ENCODE measurements at regions not wholly inside any gene's neighbourhood (a gene's known extent, or its start where the extent isn't known, plus 50 kb on each side); places are given as distances from the start of the nearest gene placed in this dataset.

- Mint-ChIP-seq H3K4me1 (no peaks in the 10 kb centered on the region), H3K27ac (ENCODE audit: unreplicated experiment) (no peak overlapping the region), H3K27me3 (ENCODE audit: low read depth) (no peaks in the 10 kb centered on the region), H3K4me3 (no peak overlapping the region), H3K9me3 (no peaks in the 10 kb centered on the region), H3K36me3 (ENCODE audit: low read depth) (no peaks in the 10 kb centered on the region)
- TF ChIP-seq CTCF (conservative IDR thresholded peaks at IDR 0.05): no peak
- DNase-seq (ENCODE audit: low read depth, low spot score): no peak
Observed at GRCh38 chr5:86757824-86758223, 140.1 kb downstream of the COX7C start.

GRCh38 chr5:86760661-86761060 lies 142.9 kb downstream of the COX7C start:
- Mint-ChIP-seq H3K36me3 (ENCODE audit: low read depth) (no peaks in the 10 kb centered on the region), H3K4me1 (peaks cover 5% of the 10 kb centered on the region), H3K27ac (ENCODE audit: unreplicated experiment) (no peak overlapping the region), H3K9me3 (no peaks in the 10 kb centered on the region), H3K4me3 (no peak overlapping the region), H3K27me3 (ENCODE audit: low read depth) (no peaks in the 10 kb centered on the region)
- no peak for DNase-seq (ENCODE audit: low read depth, low spot score)
- TF ChIP-seq CTCF (conservative IDR thresholded peaks at IDR 0.05): no peak

GRCh38 chr5:86763929-86764328 lies 146.2 kb downstream of the COX7C start:
- Mint-ChIP-seq H3K36me3 (ENCODE audit: low read depth) (no peaks in the 10 kb centered on the region), H3K4me3 (no peak overlapping the region), H3K27me3 (ENCODE audit: low read depth) (no peaks in the 10 kb centered on the region)

GRCh38 chr5:86765778-86766502 lies 148.2 kb downstream of the COX7C start:
- peaks cover 4% of the 10 kb centered on the region for H3K36me3 Mint-ChIP-seq (ENCODE audit: low read depth)
- TF ChIP-seq CTCF (conservative IDR thresholded peaks at IDR 0.05): no peak
- no peak overlapping the region for H3K27ac Mint-ChIP-seq (ENCODE audit: unreplicated experiment)
- H3K4me3 Mint-ChIP-seq: no peak overlapping the region
- no peak for DNase-seq (ENCODE audit: low read depth, low spot score)
- peaks cover 9% of the 10 kb centered on the region for H3K9me3 Mint-ChIP-seq
- peaks cover 5% of the 10 kb centered on the region for H3K4me1 Mint-ChIP-seq
- H3K27me3 Mint-ChIP-seq (ENCODE audit: low read depth): no peaks in the 10 kb centered on the region

More at GRCh38 chr5:86763929-86764328, 146.2 kb downstream of the COX7C start:
- Mint-ChIP-seq H3K4me1 (peaks cover 5% of the 10 kb centered on the region), H3K27ac (ENCODE audit: unreplicated experiment) (no peak overlapping the region), H3K9me3 (peaks cover 1% of the 10 kb centered on the region)
- DNase-seq (ENCODE audit: low read depth, low spot score): no peak
- no peak for TF ChIP-seq CTCF (conservative IDR thresholded peaks at IDR 0.05)

- Mint-ChIP-seq H3K4me1 (peaks cover 4% of the 10 kb centered on the region), H3K4me3 (no peak overlapping the region), H3K36me3 (ENCODE audit: low read depth) (peaks cover 4% of the 10 kb centered on the region), H3K27ac (ENCODE audit: unreplicated experiment) (no peak overlapping the region), H3K9me3 (peaks cover 12% of the 10 kb centered on the region), H3K27me3 (ENCODE audit: low read depth) (no peaks in the 10 kb centered on the region)
- TF ChIP-seq CTCF (conservative IDR thresholded peaks at IDR 0.05): no peak
- no peak for DNase-seq (ENCODE audit: low read depth, low spot score)
Observed at GRCh38 chr5:86768699-86769202, 151.0 kb downstream of the COX7C start.

Measured in neural crest cell (in vitro differentiated cells).